ENCODE measurements at regions not wholly inside any gene's neighbourhood (a gene's known extent, or its start where the extent isn't known, plus 50 kb on each side); places are given as distances from the start of the nearest gene placed in this dataset.

DNA sequence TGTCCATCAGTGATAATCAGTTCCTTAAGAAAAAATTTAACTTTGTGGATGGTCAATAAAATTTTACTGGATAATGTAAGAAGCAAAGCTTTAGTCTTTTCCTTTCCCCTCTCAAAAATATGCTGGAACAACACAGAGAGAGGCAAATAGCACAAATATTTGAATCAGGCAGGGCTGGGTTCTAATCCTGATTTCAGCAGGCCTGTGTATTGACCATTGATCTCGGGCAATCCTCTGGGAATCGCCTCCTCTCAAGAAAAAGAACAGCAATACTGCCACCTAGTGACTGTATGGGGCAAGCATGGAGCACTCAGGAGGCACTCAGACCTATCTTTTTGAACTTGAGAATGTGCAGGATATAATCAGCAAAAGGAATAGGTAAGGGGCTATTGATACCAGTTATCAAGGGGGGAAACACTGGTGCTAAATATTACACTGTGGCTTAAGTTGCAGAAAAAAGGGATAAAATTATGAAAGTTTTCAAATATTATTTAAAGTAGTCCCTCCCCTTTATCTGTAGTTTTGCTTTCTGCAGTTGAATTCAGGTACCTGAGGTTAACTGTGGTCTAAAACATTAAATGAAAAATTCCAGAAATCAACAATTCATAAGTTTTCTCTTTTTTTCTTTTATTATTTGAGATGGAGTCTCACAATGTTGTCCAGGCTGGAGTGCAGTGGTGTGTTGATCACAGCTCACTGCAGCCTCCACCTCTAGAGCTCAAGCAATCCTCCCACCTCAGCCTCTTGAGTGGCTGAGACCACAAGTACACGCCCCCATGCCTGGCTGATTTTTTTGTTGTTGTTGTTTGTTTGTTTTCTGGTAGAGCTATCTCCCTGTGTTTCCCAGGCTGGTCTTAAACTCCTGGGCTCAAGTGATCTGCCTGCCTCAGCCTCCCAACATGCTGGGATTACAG is 91.8 kb upstream of the NHSL1 start (continued):
- TF ChIP-seq RXRA (IDR thresholded peaks at IDR 0.05; ENCODE audit: insufficient read depth, low read depth, low read length): no peak
- TF ChIP-seq SIN3A (conservative IDR thresholded peaks at IDR 0.05 in 1 of 2, IDR thresholded peaks at IDR 0.05 in 1 of 2; ENCODE audit: low read depth in 1 of 2, low read length in 2 of 2): no peak
- no peak for TF ChIP-seq EZH2 (IDR thresholded peaks at IDR 0.05; ENCODE audit: low read depth, low read length, severe bottlenecking)
- TF ChIP-seq BACH1 (IDR thresholded peaks at IDR 0.05; ENCODE audit: low read length): no peak
- no peak for TF ChIP-seq MAFK (IDR thresholded peaks at IDR 0.05; ENCODE audit: low read depth, low read length)
- TF ChIP-seq KDM1A (IDR thresholded peaks at IDR 0.05; ENCODE audit: borderline replicate concordance, low read length): peak; percentile 52; the same call in 1 of the 2 replicates
- TF ChIP-seq, protein P1, sequence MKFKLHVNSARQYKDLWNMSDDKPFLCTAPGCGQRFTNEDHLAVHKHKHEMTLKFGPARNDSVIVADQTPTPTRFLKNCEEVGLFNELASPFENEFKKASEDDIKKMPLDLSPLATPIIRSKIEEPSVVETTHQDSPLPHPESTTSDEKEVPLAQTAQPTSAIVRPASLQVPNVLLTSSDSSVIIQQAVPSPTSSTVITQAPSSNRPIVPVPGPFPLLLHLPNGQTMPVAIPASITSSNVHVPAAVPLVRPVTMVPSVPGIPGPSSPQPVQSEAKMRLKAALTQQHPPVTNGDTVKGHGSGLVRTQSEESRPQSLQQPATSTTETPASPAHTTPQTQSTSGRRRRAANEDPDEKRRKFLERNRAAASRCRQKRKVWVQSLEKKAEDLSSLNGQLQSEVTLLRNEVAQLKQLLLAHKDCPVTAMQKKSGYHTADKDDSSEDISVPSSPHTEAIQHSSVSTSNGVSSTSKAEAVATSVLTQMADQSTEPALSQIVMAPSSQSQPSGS (IDR thresholded peaks at IDR 0.05; ENCODE audit: low read length): no peak
- TF ChIP-seq SAP30 (IDR thresholded peaks at IDR 0.05; ENCODE audit: insufficient read depth, insufficient replicate concordance, low read length): no peak
- no peak for TF ChIP-seq JUN (IDR thresholded peaks at IDR 0.05; ENCODE audit: low read depth, low read length)
